ENCODE measurements at regions not wholly inside any gene's neighbourhood (a gene's known extent, or its start where the extent isn't known, plus 50 kb on each side); places are given as distances from the start of the nearest gene placed in this dataset.

DNA sequence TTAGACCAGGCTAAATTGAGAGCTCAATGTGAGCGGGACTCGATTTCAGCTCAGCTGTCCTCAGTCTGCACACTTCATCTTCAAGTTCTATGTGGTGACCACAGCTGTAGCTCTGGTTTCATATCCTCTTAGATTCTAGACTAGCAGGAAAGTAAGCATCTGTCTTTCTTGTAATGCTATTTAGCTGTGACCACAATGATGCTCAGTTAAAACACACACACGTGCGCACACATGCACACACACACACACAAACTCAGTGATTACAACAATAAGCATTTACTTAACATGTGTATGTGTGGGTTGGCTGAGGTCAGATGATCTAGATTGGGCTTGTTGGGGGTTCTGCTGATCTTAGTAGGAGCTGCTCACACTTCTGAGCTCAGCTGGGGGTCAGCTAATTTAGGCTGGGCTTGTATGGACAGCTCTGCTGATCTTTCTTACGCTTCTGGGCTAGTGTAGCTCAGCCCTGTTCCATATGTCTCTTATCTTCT lies 82.5 kb downstream of the ZNF365 start:
- DNase-seq = no peak
- no peaks in the 10 kb centered on the region for H3K27me3 ChIP-seq (ENCODE audit: insufficient read depth)
- POLR2A ChIA-PET = no interaction called here
- no peaks in the 10 kb centered on the region for H3K9me3 ChIP-seq
- H3K4me3 ChIP-seq (ENCODE audit: low read depth in 2 of 2, low read length in 1 of 2) = no peak overlapping the region
- H3K4me1 ChIP-seq (ENCODE audit: control insufficient read depth in 1 of 2, insufficient read depth in 2 of 2, low read depth in 1 of 2, low read length in 1 of 2) = peaks cover 0 to 2% of the 10 kb centered on the region in 2 experiments; a peak in 2 of 4 replicates
- no peaks in the 10 kb centered on the region for H3F3A ChIP-seq (replicated peaks; ENCODE audit: insufficient read depth)
- CTCF ChIA-PET = interaction anchor here (1.1 to 1.7 kb wide), 4 partner anchors 9 to 192 kb away, joined by 3 to 7 read pairs (median 4); no protein-coding TSS in a partner anchor
- H4K20me1 ChIP-seq (ENCODE audit: insufficient read depth) = no peaks in the 10 kb centered on the region
- H3K9ac ChIP-seq = no peak overlapping the region
- no peaks in the 10 kb centered on the region for H3K9me2 ChIP-seq
- H2AFZ ChIP-seq (ENCODE audit: low read depth) = no peak overlapping the region
- H3K27ac ChIP-seq (ENCODE audit: low read depth in 2 of 2, low read length in 1 of 2) = no peak overlapping the region
- H3K4me2 ChIP-seq = no peak overlapping the region
- no peaks in the 10 kb centered on the region for H3K36me3 ChIP-seq (replicated peaks in 1 of 2; ENCODE audit: control insufficient read depth in 1 of 2, insufficient read depth in 2 of 2, low read length in 1 of 2)
- TF ChIP-seq POLR2AphosphoS5 (IDR thresholded peaks at IDR 0.05; ENCODE audit: low read depth, low read length) (no peak), FOXM1 (IDR thresholded peaks at IDR 0.05; ENCODE audit: low read depth) (no peak), GABPA (IDR thresholded peaks at IDR 0.05; ENCODE audit: low read depth) (no peak), SIN3A (IDR thresholded peaks at IDR 0.05; ENCODE audit: borderline replicate concordance, low read depth, low read length) (no peak), SMC3 (IDR thresholded peaks at IDR 0.05; ENCODE audit: low read depth, low read length) (no peak), FOSL2 (IDR thresholded peaks at IDR 0.05; ENCODE audit: borderline replicate concordance, low read depth) (no peak), TAF1 (IDR thresholded peaks at IDR 0.05; ENCODE audit: borderline replicate concordance, low read depth, low read length) (no peak), RFX5 (IDR thresholded peaks at IDR 0.05; ENCODE audit: low read length) (no peak), EP300 (IDR thresholded peaks at IDR 0.05; ENCODE audit: borderline replicate concordance in 1 of 2, low read depth in 1 of 2, low read length in 1 of 2) (no peak)
- TF ChIP-seq, protein P1, sequence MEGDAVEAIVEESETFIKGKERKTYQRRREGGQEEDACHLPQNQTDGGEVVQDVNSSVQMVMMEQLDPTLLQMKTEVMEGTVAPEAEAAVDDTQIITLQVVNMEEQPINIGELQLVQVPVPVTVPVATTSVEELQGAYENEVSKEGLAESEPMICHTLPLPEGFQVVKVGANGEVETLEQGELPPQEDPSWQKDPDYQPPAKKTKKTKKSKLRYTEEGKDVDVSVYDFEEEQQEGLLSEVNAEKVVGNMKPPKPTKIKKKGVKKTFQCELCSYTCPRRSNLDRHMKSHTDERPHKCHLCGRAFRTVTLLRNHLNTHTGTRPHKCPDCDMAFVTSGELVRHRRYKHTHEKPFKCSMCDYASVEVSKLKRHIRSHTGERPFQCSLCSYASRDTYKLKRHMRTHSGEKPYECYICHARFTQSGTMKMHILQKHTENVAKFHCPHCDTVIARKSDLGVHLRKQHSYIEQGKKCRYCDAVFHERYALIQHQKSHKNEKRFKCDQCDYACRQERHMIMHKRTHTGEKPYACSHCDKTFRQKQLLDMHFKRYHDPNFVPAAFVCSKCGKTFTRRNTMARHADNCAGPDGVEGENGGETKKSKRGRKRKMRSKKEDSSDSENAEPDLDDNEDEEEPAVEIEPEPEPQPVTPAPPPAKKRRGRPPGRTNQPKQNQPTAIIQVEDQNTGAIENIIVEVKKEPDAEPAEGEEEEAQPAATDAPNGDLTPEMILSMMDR (IDR thresholded peaks at IDR 0.05) = no peak
- TF ChIP-seq, protein P2, sequence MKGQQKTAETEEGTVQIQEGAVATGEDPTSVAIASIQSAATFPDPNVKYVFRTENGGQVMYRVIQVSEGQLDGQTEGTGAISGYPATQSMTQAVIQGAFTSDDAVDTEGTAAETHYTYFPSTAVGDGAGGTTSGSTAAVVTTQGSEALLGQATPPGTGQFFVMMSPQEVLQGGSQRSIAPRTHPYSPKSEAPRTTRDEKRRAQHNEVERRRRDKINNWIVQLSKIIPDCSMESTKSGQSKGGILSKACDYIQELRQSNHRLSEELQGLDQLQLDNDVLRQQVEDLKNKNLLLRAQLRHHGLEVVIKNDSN (IDR thresholded peaks at IDR 0.05; ENCODE audit: borderline replicate concordance, low read depth) = no peak
- TF ChIP-seq, protein P3, sequence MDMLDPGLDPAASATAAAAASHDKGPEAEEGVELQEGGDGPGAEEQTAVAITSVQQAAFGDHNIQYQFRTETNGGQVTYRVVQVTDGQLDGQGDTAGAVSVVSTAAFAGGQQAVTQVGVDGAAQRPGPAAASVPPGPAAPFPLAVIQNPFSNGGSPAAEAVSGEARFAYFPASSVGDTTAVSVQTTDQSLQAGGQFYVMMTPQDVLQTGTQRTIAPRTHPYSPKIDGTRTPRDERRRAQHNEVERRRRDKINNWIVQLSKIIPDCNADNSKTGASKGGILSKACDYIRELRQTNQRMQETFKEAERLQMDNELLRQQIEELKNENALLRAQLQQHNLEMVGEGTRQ (IDR thresholded peaks at IDR 0.05; ENCODE audit: borderline replicate concordance, low read depth, low read length) = no peak
- TF ChIP-seq, protein P4, sequence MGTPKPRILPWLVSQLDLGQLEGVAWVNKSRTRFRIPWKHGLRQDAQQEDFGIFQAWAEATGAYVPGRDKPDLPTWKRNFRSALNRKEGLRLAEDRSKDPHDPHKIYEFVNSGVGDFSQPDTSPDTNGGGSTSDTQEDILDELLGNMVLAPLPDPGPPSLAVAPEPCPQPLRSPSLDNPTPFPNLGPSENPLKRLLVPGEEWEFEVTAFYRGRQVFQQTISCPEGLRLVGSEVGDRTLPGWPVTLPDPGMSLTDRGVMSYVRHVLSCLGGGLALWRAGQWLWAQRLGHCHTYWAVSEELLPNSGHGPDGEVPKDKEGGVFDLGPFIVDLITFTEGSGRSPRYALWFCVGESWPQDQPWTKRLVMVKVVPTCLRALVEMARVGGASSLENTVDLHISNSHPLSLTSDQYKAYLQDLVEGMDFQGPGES (IDR thresholded peaks at IDR 0.05; ENCODE audit: low read depth, low read length) = no peak
- WGBS (ENCODE audit: low lambda C conversion rate) = 97% methylated on average over 5 of the region's 5 CpGs
- no peaks in the 10 kb centered on the region for H3K79me2 ChIP-seq (ENCODE audit: insufficient read depth)

Measured in SK-N-SH (cell line).